NCI-H524 (cell line): ENCODE measurements at regions not wholly inside any gene's neighbourhood (a gene's known extent, or its start where the extent isn't known, plus 50 kb on each side); places are given as distances from the start of the nearest gene placed in this dataset.

Experiments used
- DNase-seq, 2 experiments: peaks; one replicate each; lab custom pipeline; 2025; lab: John Stamatoyannopoulos, UW

DNA sequence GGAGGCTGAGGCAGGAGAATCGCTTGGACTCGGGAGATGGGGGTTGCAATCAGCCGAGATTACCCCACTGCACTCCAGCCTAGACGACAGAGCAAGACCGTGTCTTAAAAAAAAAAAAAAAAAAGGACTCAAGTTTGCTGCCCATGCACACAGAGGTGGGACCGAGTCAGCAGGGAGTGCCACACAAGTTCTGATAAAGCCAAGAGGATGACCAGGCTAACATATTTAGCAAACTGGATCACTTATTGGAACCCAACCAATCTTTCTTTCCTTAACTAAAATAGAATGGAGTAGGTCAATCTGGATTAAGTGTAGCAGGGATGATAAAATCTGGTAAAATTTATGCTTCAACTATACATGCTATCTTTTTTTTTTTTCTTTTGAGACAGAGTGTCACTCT is 190.4 kb upstream of the FOXN3 start:
- no peak for DNase-seq

DNA sequence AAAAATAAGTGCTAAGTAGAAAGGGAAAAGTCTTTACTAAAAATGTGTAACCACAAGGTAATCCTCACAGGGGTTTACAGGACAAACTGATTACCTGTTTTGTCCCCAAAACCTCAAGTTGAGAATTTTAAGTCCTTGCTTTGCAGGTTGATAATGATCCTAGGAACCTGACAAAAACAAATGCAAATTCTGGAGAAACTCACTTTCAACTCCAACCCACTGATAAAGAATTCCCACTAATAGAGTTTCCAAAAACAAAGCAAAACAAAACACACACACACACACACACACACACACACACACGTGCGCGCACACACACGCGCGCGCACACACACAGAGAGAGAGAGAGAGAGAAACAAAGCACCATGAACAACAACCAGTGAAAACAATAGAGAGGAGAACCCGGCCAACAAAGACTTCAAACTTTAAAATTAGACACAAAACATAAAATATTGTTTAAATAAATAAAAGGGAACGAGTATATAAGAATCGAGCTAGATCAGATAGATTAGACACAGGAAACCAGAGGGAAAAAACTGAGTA is 187.0 kb upstream of the FOXN3 start:
- no peak for DNase-seq

DNA sequence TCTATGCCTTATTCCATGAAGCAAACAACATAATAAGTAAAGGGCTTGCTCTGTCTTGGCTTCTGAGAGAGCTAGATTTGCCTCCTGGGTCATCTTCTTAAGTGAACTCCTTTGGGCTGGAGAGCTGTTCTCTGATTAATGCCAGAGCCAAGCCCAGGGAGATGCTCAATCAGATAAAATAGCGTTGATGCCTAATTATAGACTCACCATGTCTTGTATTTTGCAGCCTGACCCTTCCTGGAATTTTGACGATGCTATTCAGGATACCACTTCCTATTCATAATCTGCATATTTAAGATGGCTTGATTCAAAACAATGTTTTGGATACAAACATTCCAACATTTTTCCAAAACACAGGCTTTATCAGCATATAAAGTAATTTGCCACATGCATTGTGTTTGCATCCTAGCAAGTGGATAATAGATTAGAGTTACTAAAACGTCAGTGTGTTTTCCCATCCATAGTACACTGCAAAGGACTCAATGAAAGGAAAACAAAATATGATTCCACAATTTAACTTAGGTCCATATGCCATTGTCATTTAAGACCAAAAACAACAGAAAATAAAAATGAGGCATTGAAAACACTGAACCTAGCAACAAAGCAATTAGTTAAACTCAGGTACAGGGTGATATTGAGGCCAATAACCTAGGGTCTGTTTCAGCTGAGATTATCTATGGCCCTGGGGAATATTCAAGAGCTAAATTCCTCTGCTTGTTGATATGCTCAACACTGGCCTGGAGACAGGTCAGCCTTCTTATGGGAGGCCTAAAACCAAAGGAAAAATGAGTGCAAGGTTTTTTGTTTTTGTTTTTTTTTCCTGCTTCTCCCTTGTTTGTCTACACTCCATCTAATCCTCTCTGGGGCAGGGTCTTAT is 184.2 kb upstream of the FOXN3 start:
- no peak for DNase-seq

DNA sequence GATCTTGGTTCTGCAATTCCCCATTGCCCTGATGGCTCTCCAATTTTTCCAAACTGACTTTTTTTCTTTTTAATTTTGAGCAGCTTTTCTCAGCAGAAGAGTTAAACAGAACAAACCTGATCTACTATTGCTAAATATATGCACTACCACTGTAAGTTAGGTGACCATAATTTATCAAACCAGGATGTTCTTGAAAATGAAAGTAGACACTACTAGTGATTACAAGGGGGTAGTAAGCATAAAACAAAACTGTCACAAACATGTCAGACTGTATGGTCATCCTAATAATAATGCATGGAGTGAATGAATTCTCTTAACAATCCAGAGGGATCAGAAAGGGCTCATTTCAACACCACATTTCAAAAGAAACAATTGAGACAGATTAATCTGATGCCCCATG is 183.0 kb upstream of the FOXN3 start:
- DNase-seq: no peak

DNA sequence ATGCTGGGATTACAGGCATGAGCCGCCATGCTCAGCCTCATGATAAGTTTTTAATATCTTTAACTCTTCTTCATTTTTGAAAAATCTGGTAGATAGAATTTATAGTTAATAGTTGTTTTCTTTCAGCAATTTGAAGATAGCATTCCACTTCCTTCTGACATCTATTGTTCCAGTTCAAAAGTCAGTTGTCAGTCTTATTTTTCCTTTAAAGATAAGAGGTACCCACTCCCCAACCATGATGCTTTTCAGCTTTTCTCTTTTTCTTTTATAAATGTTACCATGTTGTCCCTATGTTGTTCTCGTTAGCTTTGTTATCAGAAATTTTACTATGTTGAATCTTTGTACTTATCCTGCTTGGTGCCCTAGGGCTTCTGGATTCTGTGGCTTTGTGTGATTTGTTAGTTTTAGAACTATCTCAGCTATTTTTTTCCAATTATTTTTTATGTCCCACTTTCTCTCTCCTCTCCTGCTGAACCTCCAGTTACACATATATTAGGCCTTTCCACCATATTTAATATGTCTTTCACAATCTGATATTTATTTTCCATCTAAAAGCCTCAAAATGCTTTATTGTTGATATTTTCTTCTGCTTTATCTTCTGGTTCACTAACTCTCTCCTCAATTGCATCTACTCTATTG is 181.6 kb upstream of the FOXN3 start:
- DNase-seq: no peak

DNA sequence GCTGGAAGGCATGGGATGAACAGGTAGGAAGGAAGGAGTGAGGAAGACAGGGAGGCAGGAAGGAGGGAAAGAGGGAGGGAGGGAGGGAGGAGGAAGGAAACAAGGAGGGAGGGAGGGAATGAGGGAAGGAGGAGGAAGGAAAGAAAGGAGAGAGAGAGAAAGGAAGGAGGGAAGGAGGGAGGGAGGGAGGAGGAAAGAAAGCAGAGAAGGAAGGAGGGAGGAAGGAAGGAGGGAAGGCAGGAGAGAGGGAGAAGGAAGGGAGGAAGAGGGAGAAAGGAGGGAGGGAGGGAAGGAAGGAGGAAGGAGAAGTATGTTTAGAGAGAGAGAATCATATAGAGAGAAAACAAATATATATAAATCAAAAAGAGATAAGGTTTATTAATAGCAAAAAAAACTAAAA is 175.9 kb upstream of the FOXN3 start:
- no peak for DNase-seq

DNA sequence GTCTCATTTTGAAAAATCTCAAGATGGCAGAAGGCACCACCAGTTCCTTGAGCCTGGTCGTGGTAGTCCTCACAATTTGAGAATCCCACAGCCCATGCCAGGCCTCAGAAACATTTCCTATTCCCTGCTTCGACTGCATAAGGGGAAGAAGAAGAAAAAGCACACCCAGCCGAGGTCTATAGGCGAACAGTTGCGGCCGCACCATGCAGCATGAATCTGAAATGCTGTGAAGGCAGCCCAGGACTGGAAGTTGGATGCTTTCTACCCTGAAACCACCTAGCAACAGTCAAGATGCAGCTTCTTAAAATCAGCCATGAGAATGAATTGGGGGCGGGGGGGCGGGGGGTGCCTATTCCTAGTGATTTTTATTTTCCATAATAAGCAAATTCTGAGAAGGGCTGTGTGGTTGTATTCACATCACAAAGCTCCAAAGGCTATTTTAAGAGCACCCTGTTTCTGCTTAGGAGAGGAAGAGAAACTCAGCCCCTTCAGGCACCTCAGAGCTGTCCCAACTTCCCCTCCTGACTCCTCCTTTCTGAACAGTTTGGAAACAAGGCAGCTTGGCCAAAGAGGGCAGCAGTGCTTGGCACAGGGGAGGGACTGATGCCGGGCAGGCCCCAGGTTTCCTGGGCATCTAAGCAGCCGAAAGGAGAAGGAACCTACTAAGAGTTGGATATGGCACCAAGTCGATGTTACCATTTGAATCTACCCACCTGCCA is 172.5 kb upstream of the FOXN3 start:
- no peak for DNase-seq

DNA sequence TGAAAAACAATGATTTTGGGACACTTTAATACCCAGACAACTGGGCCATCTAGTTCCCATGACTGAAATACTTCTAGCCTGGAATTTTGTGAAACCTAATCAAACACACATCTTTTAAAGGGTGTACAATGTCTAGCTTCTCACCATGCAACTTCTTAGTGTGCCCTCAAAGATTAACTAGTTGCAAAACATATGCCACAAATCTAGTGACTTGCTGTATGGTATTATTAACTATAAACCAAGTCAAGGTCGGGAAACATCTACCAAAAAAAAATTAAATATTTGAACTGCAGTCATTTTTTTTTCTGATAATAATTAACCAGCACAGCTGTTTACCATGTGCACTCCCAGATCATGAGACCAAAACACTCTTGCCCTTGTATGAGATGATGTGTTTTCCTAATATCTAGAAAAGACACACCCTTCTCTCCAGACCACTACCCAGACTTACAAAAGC is 171.8 kb upstream of the FOXN3 start:
- no peak for DNase-seq

DNA sequence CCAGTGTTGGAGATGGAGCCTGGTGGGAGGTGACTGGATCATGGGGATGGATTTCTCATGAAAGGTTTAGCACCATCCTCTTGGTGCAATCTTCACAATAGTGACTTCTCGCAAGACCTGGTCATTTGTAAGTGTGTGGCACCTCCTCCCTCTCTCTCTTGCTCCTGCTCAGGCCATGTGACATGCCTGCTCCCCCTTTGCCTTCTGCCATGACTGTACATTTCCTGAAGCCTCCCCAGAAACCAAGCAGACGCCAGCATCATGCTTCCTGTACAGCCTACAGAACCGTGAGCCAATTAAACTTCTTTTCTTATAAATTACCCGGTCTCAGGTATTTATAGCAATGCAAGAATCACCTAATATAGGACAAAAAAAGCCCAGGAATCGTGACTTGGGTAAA is 171.0 kb upstream of the FOXN3 start:
- DNase-seq: no peak

DNA sequence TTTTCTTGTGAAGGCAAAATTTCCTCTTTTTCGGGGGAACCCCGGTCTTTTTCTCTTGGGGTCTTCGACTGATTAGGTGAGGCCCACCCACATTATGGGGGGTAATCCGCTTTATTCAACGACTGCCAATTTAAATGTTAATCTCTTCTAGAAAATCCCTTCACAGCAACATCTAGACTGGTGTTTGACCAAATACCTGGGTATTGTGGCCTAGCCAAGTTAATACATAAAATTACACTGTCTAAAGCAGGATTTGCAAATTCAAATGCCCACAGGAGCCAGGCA is 170.0 kb upstream of the FOXN3 start:
- no peak for DNase-seq

DNA sequence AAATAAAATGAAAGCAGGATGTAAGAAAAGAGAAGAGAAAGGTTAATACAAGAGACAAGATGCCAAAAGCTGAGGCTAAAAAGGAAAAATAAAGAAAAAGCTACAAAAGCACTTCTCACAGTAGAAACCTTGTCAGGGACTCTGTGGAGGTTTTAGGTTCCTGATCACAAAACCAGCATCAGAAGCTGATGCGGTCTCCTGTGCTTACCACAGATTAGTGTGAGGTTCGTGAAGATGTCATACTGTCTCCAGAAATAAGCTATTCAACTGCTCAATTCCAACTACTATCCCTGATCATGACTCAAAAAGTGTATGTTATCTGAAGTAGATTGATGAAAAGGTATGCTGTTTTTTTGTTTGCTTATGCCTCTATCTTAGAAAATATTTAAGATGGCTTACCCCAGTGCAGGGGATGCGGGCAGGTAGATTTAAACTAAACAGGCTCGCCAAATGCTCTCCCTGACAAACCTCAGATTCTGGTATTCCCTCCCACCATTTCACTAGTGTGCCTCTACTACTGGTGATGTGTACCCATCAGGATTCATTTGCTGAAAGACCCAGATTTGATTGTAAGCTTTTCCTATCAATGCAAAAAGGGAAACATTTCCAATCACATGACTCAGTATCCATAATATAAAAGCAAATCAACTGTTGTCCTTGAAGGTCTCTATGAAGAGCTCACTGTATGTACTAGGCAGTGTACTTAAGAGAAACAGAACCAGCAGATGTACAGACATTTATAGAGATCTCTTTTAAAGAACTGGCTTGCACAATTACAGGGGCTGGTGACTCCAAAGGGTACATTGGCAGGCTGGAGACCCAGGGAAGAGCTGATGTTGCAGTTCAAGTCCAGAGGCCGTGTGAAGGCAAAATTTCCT is 169.5 kb upstream of the FOXN3 start:
- no peak for DNase-seq

DNA sequence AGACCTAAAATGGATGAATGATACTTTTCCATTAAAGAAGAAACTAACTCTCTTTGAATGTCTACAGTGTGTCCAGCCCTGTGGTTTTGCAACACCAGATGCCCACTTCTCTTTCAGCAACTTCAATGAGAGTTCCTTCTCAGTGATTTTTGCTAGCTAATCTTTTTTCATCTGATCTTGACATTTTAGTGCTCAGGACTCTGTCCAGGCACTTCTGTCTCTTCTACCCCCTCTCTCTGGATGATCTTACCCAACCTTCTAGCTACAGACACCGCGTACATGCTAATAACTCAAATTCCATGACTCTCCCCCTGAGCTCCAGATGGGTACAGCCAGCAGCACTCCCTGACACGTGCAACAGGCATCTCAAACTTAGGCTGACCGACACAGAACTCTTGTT is 161.1 kb upstream of the FOXN3 start:
- DNase-seq: no peak

DNA sequence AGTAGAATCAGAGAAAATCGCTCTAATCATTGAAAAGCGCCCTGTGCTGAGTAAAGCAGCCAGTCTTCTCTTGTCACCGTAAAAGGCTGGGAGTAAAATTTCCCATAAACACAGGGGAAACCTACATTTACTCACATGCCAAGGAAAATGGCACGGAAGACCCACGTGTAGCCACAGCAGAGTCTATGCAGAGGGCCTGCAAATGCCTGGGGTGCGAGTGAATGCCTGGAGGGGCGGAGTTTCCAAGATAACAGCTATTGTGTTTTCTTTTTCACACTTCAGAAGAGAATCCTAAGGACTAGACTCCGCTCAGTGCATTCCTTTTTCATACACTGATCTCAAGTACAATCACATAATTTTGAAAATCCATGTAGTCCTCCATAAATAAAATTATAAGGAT is 159.9 kb upstream of the FOXN3 start:
- DNase-seq: no peak

DNA sequence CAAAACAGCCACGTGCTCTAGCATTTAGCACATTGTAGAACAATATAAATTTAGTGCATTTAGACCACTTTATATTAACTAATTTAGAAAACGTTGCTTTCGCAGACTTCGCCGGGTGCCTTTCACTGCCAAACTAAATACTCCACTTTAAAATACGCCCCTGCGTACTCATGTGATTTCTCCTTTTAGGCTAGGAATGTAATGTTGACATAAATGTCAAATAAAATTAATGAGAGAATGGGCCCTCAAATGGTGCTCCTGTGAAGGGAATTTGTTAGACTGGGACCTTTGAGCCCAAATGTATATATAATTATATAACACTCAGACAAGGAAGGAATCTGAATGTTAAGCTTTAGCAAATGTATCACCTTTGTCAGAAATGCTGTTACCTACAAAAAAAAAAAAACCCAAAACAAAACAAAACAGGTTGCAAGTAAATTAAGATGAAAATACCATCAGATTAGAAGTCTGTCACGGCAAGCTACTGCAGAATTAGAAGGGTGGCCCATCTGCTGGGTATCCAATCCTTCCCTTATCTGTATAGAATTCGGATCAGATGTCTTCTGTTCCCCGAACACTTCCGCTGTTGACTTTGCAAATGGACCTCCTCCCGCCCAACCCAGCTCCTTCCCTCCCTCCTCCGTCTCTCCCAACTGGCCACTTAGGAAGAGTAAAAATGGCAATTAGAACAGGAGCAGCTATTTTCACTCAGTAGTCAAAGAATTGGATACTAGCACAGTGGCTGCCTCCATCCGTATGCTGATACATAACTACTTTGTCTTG is 159.3 kb upstream of the FOXN3 start:
- peak; percentile 79 to 91 for DNase-seq

DNA sequence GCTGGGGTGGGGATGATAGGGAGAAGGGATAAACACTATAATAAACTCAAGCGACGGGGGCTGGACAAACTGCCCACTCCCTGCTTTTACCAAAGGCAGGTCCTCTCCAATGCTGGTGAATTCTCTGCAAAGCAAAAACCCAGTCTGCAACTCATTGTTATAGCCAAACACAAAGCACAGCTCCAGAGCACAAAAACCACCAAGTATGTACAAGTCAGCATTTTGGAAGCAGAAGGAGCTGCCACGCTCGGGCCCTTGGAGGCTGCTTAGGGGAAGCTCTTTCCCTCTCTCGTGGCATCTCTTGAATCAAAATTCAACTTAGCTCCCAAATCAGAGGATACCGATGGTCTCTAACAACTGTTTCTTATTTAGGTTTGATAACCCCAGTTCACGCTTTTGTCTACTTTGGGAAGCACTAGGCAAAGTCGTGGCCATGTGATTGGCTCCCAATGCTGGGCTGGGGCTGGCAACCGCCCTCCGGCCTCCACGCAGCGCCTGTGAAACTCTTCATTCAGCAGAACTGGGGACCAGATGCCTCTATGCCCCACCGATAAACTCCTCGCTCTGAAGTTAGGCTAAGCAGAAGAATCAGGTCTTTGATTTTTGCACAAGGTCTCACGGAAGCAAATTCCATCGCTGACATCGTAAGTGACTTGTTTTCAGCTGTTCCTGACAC is 158.5 kb upstream of the FOXN3 start:
- no peak for DNase-seq

DNA sequence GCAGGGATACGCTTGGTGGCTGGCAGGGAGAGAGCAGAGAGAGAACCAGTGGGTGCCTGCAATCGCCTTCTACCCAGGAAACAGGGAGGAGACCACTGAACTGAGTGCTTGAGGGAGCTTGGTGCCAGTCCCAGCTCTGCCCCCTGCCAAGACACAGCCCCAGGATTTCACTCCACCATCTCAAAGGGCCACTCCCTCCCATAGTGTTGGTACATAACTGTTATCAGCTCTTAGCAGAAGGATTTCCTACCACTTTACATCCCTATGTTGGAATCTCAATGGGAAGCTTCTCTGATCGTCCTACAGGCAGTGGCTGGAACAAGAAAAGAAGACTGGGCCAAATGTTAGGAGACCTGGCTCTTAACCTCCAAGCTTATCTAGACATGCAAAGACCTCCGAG is 157.4 kb upstream of the FOXN3 start:
- DNase-seq: no peak

DNA sequence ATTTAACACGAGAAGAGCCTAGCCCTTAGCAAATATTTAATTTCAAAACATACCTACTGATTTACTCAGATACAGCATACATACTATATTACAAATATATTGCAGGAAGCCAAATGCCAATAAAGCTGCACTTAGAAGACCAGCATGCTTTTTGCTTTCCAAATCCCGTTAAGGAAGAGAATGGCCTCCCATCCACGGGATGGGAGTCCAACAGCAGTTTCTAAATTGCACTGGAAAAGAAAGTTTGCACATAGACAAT is 156.3 kb upstream of the FOXN3 start:
- no peak for DNase-seq

DNA sequence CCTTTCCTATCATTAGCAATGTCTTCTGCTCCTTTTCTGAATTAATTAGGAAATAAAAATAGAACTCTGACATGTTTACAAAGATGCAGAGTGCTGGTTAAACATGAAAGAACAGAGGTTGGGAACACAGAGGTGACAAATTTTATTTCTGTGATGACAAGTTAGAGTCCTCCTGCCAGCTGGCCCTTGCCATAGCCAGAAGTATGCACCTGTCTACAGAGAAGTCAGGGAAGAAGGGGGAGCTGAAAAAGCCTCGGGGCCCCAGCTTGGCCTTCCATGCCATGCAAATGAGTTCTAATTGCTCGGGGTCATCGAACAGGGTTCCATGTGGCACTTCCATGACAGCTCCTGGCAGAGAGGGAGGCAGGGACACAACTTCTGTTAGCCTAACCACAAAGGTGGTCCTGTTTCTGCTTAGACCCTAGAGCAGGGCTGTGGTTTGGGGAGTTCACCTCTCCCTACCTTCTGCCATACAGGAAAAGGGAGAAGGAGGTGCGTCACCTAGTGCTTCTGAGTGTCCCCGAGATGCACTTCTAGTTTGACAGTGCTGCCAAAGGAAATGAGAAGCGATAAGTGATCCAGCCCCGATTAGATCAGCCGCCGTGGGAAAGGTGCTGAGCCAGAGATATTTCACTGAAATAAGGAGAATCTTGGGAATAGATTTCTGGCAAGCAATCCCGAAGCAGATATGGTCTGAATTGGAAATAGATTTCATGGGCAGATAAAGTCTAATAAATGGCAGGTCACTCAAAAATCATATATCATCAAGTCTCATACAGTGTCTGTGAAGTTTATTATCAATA is 155.8 kb upstream of the FOXN3 start:
- DNase-seq: no peak

DNA sequence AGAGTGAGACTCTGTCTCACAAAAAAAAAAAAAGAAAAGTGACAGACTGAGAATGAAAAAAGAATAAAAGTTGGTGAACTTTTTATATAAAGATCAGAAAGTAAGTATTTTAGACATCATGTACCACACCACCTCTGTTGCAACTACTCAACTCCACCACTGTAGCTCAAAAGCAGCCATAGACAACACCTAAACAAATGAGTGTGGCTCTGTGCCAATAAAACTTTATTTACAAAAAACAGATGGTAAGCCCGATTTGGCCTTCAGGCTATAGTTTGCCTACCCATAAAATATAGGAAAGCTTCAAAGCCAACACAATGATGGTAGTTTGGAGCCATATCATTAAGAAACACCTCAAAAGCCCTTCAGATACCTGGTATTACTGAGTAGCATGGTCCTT is 154.5 kb upstream of the FOXN3 start:
- no peak for DNase-seq
